OCI-LY7 (cell line): ENCODE measurements at regions not wholly inside any gene's neighbourhood (a gene's known extent, or its start where the extent isn't known, plus 50 kb on each side); places are given as distances from the start of the nearest gene placed in this dataset.

Experiments
- EZH2phosphoT487 ChIP-seq: fragments of 200-600 bp; sonication (generic); IDR thresholded peaks from 2 replicates; pipeline ENCODE4 v1.6.1; 2018; ENCODE audit warnings: low read depth, borderline replicate concordance, mild to moderate bottlenecking, mixed run types, antibody characterized with exemption, low read length, moderate library complexity, mixed read lengths
- TF ChIP-seq, protein P1 (sequence below): fragments of 200-600 bp; sonication (generic); conservative IDR thresholded peaks from 2 replicates; pipeline ENCODE4 v1.5.1; 2014; ENCODE audit warnings: mild to moderate bottlenecking, antibody characterized with exemption, low read length, moderate library complexity, mixed read lengths

DNA sequence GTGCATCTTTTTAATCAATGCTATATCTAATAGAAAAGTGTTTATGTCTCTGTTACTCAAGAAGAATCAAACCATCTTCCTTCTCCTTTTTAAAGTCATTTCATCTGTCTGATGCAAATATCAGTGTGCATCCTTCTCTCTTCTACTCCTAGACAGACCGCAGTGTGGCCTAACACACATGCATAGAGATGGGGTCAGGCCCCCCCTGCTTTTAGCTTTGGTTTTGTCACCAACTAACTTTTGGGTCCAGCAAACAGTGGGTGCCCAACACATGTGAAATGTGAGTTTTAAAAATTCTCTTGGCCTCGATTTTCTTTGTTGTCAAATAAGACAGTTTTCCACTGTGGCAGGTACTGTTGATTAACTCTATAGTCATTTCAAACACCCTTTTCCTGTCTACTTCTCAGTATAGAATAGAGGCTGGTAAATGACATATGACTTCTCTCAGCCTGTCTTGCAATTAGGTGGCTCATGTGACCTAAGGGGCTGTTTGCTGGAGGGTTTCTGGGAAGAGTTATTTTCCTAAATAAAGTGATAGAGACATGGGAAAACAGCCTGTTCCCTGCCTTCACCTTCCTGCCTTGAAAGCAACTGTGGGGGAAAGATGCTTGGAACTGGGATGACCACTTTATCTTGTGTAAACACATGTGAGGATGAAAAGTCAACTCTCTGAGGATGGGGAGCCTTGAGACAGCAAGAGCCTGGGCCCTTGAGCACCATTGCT, 65.7 kb upstream of the DARS1 start:
- TF ChIP-seq, protein P1, sequence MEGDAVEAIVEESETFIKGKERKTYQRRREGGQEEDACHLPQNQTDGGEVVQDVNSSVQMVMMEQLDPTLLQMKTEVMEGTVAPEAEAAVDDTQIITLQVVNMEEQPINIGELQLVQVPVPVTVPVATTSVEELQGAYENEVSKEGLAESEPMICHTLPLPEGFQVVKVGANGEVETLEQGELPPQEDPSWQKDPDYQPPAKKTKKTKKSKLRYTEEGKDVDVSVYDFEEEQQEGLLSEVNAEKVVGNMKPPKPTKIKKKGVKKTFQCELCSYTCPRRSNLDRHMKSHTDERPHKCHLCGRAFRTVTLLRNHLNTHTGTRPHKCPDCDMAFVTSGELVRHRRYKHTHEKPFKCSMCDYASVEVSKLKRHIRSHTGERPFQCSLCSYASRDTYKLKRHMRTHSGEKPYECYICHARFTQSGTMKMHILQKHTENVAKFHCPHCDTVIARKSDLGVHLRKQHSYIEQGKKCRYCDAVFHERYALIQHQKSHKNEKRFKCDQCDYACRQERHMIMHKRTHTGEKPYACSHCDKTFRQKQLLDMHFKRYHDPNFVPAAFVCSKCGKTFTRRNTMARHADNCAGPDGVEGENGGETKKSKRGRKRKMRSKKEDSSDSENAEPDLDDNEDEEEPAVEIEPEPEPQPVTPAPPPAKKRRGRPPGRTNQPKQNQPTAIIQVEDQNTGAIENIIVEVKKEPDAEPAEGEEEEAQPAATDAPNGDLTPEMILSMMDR: no peak
- TF ChIP-seq EZH2phosphoT487: no peak
